Lower leg skin (tissue), 4 donors: ENCODE measurements at regions not wholly inside any gene's neighbourhood (a gene's known extent, or its start where the extent isn't known, plus 50 kb on each side); places are given as distances from the start of the nearest gene placed in this dataset.

Source experiments
- DNase-seq, 2 donors: peaks; one replicate each; pipeline ENCODE4 v3.0.0-alpha.2; 2019; ENCODE audit warnings: low spot score in 2 of 2
- H3K4me3 ChIP-seq: fragments of 200-600 bp; sonication (generic); 2 replicates; pipeline ENCODE4 v1.5.1; 2017; ENCODE audit warnings: mild to moderate bottlenecking, low read depth; ENCODE audit not compliant: poor library complexity, severe bottlenecking
- POLR2A ChIP-seq, 2 donors: fragments of 450-650 bp; IDR thresholded peaks; one replicate each; pipeline ENCODE4 v1.6.1; 2016 to 2017; ENCODE audit warnings: antibody characterized with exemption in 2 of 2, mild to moderate bottlenecking in 1 of 2, moderate library complexity in 1 of 2
- WGBS, 2 donors: methylation state at CpG; one replicate each; pipeline ENCODE4 v1.1.5; 2018; 5-methylcytosine and 5-hydroxymethylcytosine counted together
- intact Hi-C: fragments of 100-400 bp; cut with DNase I; formaldehyde crosslinking; loops from one replicate; pipeline ENCODE4 v1.15.0; 2023; ENCODE audit warnings: low total_unique reads
- TF ChIP-seq, protein P1 (sequence below), 3 donors: fragments of 450-650 bp; IDR thresholded peaks; one replicate each; pipeline ENCODE4 v1.5.1; 2016; ENCODE audit warnings: antibody characterized with exemption in 3 of 3, mild to moderate bottlenecking in 3 of 3, moderate library complexity in 2 of 3

DNA sequence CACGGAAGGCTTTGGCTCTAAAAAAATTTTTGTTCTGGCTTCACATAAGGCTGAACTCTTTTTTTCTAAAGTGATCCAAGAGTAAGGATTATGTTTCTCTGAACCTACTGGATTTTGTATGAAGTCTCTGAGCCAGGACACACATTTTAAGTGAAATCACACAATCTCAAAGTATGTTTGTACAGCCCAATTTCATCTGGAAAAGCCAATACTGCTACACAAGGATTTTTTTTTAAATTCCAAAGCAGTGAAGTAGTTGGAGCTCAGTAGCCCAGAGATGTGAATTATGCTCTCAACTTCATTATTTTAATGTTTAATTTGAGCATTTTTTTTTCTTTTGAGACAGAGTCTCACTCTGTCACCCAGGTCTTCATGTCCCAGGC, 243.9 kb downstream of the FAM43A start:
- no peak overlapping the region for H3K4me3 ChIP-seq
- DNase-seq = no peak
- TF ChIP-seq POLR2A (IDR thresholded peaks at IDR 0.05) = no peak
- TF ChIP-seq, protein P1, sequence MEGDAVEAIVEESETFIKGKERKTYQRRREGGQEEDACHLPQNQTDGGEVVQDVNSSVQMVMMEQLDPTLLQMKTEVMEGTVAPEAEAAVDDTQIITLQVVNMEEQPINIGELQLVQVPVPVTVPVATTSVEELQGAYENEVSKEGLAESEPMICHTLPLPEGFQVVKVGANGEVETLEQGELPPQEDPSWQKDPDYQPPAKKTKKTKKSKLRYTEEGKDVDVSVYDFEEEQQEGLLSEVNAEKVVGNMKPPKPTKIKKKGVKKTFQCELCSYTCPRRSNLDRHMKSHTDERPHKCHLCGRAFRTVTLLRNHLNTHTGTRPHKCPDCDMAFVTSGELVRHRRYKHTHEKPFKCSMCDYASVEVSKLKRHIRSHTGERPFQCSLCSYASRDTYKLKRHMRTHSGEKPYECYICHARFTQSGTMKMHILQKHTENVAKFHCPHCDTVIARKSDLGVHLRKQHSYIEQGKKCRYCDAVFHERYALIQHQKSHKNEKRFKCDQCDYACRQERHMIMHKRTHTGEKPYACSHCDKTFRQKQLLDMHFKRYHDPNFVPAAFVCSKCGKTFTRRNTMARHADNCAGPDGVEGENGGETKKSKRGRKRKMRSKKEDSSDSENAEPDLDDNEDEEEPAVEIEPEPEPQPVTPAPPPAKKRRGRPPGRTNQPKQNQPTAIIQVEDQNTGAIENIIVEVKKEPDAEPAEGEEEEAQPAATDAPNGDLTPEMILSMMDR (IDR thresholded peaks at IDR 0.05) = no peak
- intact Hi-C loops = no loop called here
- 74 to 88% methylated on average over 1 of the region's 1 CpG for WGBS, 2 donors

DNA sequence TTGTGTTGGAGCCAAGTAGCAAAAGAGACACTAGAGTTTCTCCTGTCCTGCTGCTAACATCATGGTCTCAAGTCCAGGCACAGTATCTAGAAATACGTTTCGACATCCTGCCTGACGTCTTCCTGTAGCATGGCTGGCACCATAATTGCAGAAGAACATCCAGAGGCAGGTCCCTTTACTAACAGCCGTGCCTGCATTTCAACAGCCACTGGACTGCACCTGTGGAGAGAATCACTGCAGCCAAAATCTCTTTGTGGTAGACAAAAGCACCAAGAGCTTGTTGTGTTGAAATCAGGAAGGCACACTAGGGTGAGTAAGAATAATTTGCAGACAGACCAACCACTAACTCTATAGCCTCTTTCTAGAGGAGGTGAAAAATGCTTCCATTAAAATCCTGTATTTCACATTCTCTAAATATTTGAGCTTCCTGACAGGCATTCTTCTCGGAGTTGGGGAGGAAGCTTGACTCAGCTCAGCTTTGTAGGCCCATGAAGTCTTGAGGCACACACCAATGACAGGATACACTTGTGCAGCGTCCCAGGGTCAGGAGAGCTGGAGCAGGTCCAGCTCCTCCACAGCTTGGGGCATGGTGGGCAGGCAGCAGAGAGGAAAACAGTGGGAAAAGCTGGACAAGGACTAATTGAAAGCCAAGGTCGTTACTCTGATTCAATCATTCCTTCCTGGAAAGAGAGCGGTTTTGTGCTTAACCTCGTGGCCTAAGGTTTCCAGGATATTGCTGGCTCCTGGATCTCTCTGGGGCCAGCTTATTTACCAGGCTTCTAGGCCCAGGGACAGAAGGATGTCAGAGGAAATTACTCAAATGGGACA, 244.9 kb downstream of the FAM43A start:
- H3K4me3 ChIP-seq = no peak overlapping the region
- no peak for TF ChIP-seq POLR2A (IDR thresholded peaks at IDR 0.05)
- TF ChIP-seq, protein P1 (IDR thresholded peaks at IDR 0.05) = no peak
- intact Hi-C loops = no loop called here
- DNase-seq = no peak
- 48 to 57% methylated on average over 9 of the region's 9 CpGs for WGBS, 2 donors

DNA sequence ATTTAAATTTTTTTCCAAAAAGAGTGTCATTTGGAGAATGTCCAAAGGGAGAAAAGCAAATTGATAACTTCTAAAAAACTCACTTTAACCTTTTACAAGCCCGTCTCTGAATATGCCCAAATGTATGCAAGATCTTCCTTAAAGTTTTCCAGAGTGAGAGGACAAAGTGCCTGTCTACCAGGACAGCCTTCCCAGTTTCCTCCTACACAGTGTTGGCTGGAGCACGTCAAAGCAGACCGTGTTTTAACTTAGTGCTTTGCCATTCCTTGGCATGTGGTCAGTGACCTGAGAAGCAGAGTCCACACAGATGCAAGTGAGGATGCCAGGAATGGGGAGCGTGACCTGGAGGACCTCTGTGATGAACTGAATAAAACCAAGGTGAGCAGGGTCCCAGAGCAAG, 245.7 kb downstream of the FAM43A start:
- H3K4me3 ChIP-seq = no peak overlapping the region
- intact Hi-C loops = no loop called here
- TF ChIP-seq, protein P1 (IDR thresholded peaks at IDR 0.05) = no peak
- no peak for TF ChIP-seq POLR2A (IDR thresholded peaks at IDR 0.05)
- no peak for DNase-seq
- 54 to 73% methylated on average over 4 of the region's 4 CpGs for WGBS, 2 donors

DNA sequence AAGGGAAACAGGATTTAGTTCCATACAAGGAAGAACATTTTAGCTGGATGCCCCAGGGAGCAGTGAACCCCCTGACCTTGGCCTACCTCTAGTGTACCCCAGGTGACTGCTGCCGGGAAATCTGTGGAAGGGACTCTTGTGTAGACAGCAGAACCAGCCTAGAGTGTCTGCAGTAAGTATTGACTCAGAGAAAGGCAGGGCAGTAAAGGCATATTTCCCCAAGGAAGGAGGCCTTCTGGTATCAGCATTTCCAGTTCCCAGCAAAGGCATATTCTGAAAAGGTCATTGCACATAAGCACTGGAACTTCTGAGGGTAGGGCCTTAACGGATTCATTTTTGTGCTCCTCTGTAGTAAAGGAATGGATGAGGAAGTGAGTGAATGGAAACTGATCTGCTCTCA, 246.2 kb downstream of the FAM43A start:
- no peak for TF ChIP-seq POLR2A (IDR thresholded peaks at IDR 0.05)
- TF ChIP-seq, protein P1 (IDR thresholded peaks at IDR 0.05) = no peak
- intact Hi-C loops = no loop called here
- no peak for DNase-seq
- H3K4me3 ChIP-seq = no peak overlapping the region
- WGBS, 2 donors = 85 to 89% methylated on average over 2 of the region's 2 CpGs

DNA sequence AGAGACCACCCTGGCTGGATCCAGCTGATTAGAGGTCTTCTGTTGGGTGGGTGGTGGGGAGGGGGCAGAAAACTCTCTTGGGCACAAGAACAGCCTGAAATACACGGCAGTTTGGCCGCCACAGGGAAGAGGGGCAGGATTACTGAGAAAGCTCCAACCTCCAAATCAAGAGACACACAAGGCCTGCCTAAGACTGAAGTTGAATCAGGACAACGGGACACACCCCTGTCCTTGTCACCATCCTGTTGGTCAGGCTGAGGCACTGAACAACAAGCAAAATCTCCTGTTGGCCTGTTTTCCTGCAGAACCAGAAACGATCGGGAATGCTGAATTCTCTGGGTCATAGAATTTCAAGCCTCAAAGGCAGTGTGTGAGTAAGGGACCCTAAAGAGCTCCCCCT, 247.8 kb downstream of the FAM43A start:
- 80 to 96% methylated on average over 5 of the region's 5 CpGs for WGBS, 2 donors
- no peak overlapping the region for H3K4me3 ChIP-seq
- peak in 1 of 2 donors; percentile 54 for DNase-seq
- intact Hi-C loops = no loop called here
- TF ChIP-seq POLR2A (IDR thresholded peaks at IDR 0.05) = no peak
- TF ChIP-seq, protein P1 (IDR thresholded peaks at IDR 0.05) = no peak

DNA sequence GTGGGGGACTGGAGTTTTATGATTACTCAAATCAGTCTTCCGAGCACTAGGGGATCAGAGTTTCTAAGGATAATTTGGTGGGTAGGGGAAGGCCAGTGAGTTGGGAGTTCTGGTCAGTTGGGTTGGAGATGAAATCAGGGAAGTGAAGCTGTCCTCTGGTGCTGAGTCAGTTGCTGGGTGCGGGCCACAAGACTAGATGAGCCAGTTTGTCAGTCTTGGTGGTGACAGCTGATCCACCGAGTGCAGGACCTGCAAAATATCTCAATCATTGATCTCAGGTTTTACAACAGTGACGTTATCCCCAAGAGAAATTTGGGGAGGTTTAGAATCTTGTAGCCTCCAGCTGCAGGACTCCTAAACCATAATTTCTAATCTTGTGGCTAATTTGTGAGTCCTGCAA, 249.4 kb downstream of the FAM43A start:
- intact Hi-C loops = no loop called here
- peak in 1 of 2 donors; percentile 78 for DNase-seq
- no peak overlapping the region for H3K4me3 ChIP-seq
- 60 to 73% methylated on average over 4 of the region's 4 CpGs for WGBS, 2 donors
- TF ChIP-seq POLR2A (IDR thresholded peaks at IDR 0.05) = no peak
- TF ChIP-seq, protein P1 (IDR thresholded peaks at IDR 0.05) = no peak
